Smooth muscle cell (in vitro differentiated cells): ENCODE measurements at regions not wholly inside any gene's neighbourhood (a gene's known extent, or its start where the extent isn't known, plus 50 kb on each side); places are given as distances from the start of the nearest gene placed in this dataset.

ENCODE experiments used
- DNase-seq: peaks from one replicate; lab custom pipeline; 2025; ENCODE audit not compliant: unreplicated experiment; lab: John Stamatoyannopoulos, UW
- H2AFZ ChIP-seq: fragments of 200-600 bp; sonication (generic); 2 replicates; pipeline ENCODE4 v1.6.0; 2016; ENCODE audit warnings: antibody characterized with exemption, low read depth, mild to moderate bottlenecking
- H3F3A ChIP-seq: fragments of 200-600 bp; sonication (generic); 2 replicates; pipeline ENCODE4 v1.6.0; 2017; ENCODE audit warnings: antibody characterized with exemption, low read depth
- H3K27ac ChIP-seq: fragments of 200-600 bp; sonication (generic); 2 replicates; pipeline ENCODE4 v1.5.1; 2016; ENCODE audit warnings: low read depth, mild to moderate bottlenecking
- H3K27me3 ChIP-seq: fragments of 200-600 bp; sonication (generic); 2 replicates; pipeline ENCODE4 v1.6.1; 2016; ENCODE audit warnings: low read depth, mild to moderate bottlenecking
- H3K36me3 ChIP-seq: fragments of 200-600 bp; sonication (generic); 2 replicates; pipeline ENCODE4 v1.5.1; 2016; ENCODE audit warnings: low read depth
- H3K4me1 ChIP-seq: fragments of 200-600 bp; sonication (generic); 2 replicates; pipeline ENCODE4 v1.5.1; 2016; ENCODE audit warnings: low read depth
- H3K4me2 ChIP-seq: fragments of 200-600 bp; sonication (generic); 2 replicates; pipeline ENCODE4 v1.6.0; 2016; ENCODE audit warnings: mild to moderate bottlenecking
- H3K4me3 ChIP-seq: fragments of 200-600 bp; sonication (generic); 2 replicates; pipeline ENCODE4 v1.5.1; 2016; ENCODE audit warnings: mild to moderate bottlenecking
- H3K79me2 ChIP-seq: fragments of 200-600 bp; sonication (generic); 2 replicates; pipeline ENCODE4 v1.6.0; 2016; ENCODE audit warnings: low read depth, mild to moderate bottlenecking
- H3K9ac ChIP-seq: fragments of 200-600 bp; sonication (generic); 2 replicates; pipeline ENCODE4 v1.6.0; 2016; ENCODE audit warnings: low read depth
- H3K9me3 ChIP-seq: fragments of 200-600 bp; sonication (generic); replicated peaks from 2 replicates; pipeline ENCODE4 v1.5.1; 2016; ENCODE audit warnings: low read depth
- H4K20me1 ChIP-seq: fragments of 200-600 bp; sonication (generic); 2 replicates; pipeline ENCODE4 v1.6.0; 2016; ENCODE audit warnings: low read depth
- WGBS: methylation state at CpG from one replicate; pipeline ENCODE4 v1.1.7; 2016; ENCODE audit warnings: low lambda C conversion rate; 5-methylcytosine and 5-hydroxymethylcytosine counted together
- TF ChIP-seq, protein P1 (sequence below): fragments of 200-600 bp; sonication (generic); IDR thresholded peaks from 2 replicates; pipeline ENCODE4 v1.5.1; 2017; ENCODE audit warnings: borderline replicate concordance, mild to moderate bottlenecking, antibody characterized with exemption; ENCODE audit not compliant: insufficient read depth, poor library complexity, severe bottlenecking

DNA sequence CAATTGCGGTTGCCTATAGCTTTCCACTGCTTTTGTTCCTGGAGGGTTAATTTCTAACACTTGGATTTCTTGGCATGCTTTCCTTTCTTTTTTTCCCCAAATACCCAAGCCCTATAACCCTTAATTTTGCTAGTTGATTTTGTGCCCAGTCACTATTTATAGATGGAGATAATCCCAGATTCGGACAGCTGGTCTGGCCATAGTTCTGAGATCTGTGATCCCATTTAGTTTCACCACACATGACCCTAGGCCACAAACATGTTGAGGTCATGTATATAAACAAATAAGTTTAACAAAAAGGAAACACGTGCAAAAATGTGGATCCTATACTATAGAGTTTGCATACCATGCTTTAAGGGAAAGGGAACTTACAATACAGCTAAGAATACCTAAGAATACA lies 111.4 kb downstream of the ZMAT3 start:
- Histone ChIP-seq H3K4me2 (no peak overlapping the region), H3K4me3 (no peak overlapping the region), H4K20me1 (no peaks in the 10 kb centered on the region), H3K79me2 (no peaks in the 10 kb centered on the region), H3K9me3 (no peaks in the 10 kb centered on the region), H3K27ac (no peak overlapping the region), H3K9ac (no peak overlapping the region), H3F3A (no peaks in the 10 kb centered on the region), H3K36me3 (no peaks in the 10 kb centered on the region), H3K4me1 (no peaks in the 10 kb centered on the region), H3K27me3 (peaks cover 3% of the 10 kb centered on the region), H2AFZ (no peak overlapping the region)
- WGBS: 51% methylated on average over 3 of the region's 3 CpGs
- no peak for DNase-seq
- TF ChIP-seq, protein P1, sequence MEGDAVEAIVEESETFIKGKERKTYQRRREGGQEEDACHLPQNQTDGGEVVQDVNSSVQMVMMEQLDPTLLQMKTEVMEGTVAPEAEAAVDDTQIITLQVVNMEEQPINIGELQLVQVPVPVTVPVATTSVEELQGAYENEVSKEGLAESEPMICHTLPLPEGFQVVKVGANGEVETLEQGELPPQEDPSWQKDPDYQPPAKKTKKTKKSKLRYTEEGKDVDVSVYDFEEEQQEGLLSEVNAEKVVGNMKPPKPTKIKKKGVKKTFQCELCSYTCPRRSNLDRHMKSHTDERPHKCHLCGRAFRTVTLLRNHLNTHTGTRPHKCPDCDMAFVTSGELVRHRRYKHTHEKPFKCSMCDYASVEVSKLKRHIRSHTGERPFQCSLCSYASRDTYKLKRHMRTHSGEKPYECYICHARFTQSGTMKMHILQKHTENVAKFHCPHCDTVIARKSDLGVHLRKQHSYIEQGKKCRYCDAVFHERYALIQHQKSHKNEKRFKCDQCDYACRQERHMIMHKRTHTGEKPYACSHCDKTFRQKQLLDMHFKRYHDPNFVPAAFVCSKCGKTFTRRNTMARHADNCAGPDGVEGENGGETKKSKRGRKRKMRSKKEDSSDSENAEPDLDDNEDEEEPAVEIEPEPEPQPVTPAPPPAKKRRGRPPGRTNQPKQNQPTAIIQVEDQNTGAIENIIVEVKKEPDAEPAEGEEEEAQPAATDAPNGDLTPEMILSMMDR: no peak

- Histone ChIP-seq H3K4me2 (no peak overlapping the region), H3K9me3 (no peaks in the 10 kb centered on the region), H3K4me1 (no peaks in the 10 kb centered on the region), H3K36me3 (no peaks in the 10 kb centered on the region), H3F3A (no peaks in the 10 kb centered on the region), H3K27me3 (peaks cover 3% of the 10 kb centered on the region), H3K4me3 (no peak overlapping the region), H2AFZ (no peak overlapping the region), H4K20me1 (no peaks in the 10 kb centered on the region), H3K27ac (no peak overlapping the region), H3K79me2 (no peaks in the 10 kb centered on the region), H3K9ac (no peak overlapping the region)
- 74% methylated on average over 2 of the region's 2 CpGs for WGBS
- no peak for DNase-seq
- TF ChIP-seq, protein P1: no peak
Measured at GRCh38 chr3:178950676-178951075, 120.9 kb downstream of the ZMAT3 start.

GRCh38 chr3:178949896-178950295 lies 121.7 kb downstream of the ZMAT3 start:
- Histone ChIP-seq H3F3A (no peaks in the 10 kb centered on the region), H3K4me3 (no peak overlapping the region), H3K9me3 (no peaks in the 10 kb centered on the region), H3K4me2 (no peak overlapping the region), H3K27me3 (no peaks in the 10 kb centered on the region), H3K9ac (no peak overlapping the region), H2AFZ (no peak overlapping the region), H3K36me3 (no peaks in the 10 kb centered on the region), H3K4me1 (no peaks in the 10 kb centered on the region), H3K79me2 (no peaks in the 10 kb centered on the region), H4K20me1 (no peaks in the 10 kb centered on the region), H3K27ac (no peak overlapping the region)
- WGBS: 98% methylated on average over 3 of the region's 3 CpGs
- no peak for DNase-seq
- TF ChIP-seq, protein P1: no peak

GRCh38 chr3:178948546-178948945 lies 123.1 kb downstream of the ZMAT3 start:
- Histone ChIP-seq H3K9me3 (no peaks in the 10 kb centered on the region), H3K27me3 (no peaks in the 10 kb centered on the region), H3K36me3 (no peaks in the 10 kb centered on the region), H3K4me1 (no peaks in the 10 kb centered on the region), H3K4me2 (no peak overlapping the region), H3K79me2 (no peaks in the 10 kb centered on the region), H2AFZ (no peak overlapping the region), H4K20me1 (no peaks in the 10 kb centered on the region), H3K4me3 (no peak overlapping the region), H3F3A (no peaks in the 10 kb centered on the region), H3K9ac (no peak overlapping the region), H3K27ac (no peak overlapping the region)
- no peak for DNase-seq
- TF ChIP-seq, protein P1: no peak
